HG03045 (cell line): ENCODE measurements at regions not wholly inside any gene's neighbourhood (a gene's known extent, or its start where the extent isn't known, plus 50 kb on each side); places are given as distances from the start of the nearest gene placed in this dataset.

Source experiments
- ATAC-seq: cut with Tn5 transposase; IDR thresholded peaks from one replicate; pipeline ENCODE4 v1.9.1; 2021; ENCODE audit warnings: mild to moderate bottlenecking, moderate library complexity; ENCODE audit not compliant: unreplicated experiment

DNA sequence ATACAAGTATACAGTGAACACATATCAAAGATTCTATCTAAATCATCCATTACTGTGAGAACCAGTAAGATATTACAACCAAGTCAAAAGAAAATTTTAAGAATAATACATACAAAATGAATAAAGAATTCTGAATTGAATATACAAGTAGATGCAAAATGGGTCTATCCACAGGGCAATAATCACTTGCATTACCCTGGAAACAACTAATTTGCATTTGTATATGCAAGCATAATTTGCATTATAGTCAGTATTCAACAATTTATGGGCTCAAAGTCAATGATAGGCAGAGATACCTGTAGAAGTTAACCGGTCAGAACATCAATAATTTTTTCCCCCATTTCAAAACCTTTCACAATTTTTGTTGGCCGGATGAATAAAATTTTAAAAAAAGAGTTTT, 512.2 kb upstream of the ALCAM start:
- ATAC-seq = no peak

DNA sequence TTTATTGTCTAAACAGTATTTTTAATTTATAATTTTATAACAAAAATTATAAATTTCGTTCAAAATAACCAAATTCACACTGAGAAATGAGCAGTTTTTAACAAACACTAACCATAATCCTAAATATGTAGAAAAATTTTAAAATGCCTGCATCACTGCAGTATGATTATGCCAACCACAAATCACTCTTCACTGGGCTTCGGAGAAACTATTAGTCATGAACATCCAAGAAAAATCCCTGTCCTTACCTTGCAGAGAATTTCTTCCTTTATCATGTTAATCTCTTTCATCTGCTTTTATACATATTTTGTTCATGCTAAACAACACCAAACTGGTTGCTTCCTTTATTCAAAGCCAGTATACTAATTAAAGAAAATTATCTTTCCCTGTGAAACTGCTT, 511.0 kb upstream of the ALCAM start:
- no peak for ATAC-seq

DNA sequence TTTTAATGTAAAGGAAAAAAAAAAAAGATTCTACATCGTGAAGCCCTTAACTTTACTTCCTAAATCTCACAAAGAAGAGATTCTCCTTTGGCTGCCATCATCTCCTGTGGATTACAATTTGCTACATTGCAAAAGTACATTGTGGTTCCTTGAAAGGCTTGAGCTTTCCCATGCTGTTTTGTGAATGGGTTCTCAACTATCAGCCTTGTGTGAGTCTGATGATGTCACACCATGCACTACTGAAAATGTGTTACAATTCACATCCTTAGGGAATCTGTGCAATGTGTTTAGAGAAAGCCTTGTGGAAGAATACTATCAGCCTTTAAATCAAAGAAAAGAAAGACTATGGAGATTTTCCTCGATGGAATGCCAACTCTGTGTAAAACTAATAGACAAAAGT, 510.0 kb upstream of the ALCAM start:
- ATAC-seq = no peak

- no peak for ATAC-seq
Measured at GRCh38 chr3:104868291-104868690, 498.4 kb upstream of the ALCAM start.

DNA sequence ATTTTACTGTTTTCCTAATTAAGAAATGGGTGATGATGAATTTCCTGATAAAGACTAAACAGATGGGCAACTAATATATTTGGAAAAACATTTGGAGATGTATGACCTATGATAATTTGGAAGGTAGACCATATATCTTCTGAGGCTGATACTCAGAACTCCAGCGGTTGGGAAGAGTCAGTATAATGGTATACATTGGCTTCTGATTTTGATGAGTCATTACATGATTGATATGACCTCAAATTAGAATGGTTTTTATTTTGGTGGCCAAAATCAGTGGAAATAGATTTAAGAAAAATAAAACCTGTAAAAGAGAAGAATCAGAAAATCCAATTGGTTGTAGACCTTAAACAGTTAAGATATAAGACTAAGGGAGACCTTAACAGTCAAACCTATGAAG, 496.4 kb upstream of the ALCAM start:
- no peak for ATAC-seq

DNA sequence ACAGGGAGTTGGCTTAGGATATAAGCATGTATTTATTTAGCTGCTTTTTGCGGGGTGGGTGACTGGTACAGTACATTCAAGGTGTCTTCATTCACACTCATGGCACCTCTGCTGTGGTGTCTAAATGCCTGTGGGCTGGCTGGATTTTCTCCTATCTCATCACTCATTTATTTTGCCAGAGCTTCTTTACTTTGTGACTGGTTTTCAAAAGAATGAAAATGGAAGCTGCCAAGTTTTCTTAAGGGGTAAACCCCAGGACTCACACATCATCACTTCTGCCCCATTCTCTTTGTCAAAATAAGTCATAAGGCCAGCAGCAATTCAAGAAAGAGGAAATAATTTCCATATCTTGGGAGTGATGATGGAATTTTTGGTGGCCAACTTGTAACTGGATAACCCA, 493.4 kb upstream of the ALCAM start:
- no peak for ATAC-seq

DNA sequence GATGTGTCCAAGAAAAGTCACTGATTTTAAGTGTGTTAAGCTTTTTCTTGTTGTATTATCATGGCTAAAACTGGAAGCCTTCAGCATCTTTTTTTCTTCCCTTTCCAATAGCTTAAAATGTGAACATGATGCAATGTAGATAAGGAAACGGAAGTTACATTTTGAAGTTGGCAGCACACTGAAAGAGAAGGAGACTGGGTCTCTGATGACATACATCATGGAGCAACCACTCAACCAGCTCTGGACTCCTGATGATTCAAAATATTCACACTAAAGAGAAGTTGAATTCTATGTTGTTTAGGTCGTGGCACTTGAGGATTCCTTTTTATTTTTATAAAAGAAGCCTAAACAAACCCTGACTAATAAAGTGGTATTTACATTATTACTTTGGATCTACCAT, 488.3 kb upstream of the ALCAM start:
- ATAC-seq = no peak

DNA sequence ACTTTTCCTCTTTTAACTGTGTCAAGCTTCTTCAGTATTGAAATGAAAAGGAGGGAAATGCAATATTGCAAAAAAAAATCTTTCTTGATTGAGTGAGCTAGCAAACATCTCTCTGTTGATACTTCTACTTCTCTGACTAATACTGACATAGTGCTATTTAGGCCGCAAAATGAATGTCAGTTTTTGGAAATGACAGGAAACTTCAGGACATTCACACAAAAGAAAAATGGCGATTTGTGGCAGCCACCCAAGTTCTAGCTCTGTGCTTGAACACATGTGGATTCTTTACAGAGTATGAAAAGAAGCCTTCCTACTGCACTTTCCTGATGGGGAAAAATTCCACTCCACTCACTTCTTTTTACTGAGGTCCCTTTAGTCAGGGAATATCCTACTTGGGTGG, 486.8 kb upstream of the ALCAM start:
- no peak for ATAC-seq

- no peak for ATAC-seq
Measured at GRCh38 chr3:104885214-104885814, 481.4 kb upstream of the ALCAM start.

DNA sequence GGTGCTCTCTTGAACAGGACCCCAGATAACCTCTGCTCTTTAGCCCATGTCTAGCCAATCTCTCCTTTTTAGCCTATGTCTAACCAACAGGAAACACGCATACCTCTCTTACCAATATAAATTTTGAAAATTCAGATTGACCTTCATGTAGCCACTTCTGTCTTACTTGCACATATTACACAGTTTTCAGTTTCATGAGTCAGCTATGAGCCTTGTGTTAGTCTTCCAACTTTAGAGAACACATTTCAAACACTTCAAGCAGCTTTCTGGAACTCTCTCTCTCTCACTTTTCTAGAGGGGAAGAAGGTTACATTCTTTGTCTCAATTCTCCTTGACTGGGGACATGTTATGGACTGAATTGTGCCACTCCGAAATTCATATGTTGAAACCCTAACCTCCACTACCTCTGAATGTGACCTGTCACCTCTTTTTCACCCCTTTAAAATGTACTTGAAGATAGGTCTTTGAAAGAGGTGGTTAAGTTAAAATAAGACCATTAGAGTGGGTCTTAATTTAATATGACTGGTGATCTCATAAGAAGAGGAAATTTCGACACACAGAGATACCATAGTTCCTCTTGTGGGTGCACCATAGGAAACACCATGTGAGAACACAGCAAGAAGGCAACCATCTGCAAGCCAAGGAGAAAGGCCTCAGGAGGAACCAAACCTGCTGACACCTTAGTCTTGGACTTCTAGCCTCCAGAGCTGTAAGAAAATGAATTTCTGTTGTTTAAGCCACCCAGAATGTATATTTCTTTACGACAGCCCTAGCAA, 480.3 kb upstream of the ALCAM start:
- ATAC-seq = no peak

GRCh38 chr3:104887069-104887468, 479.6 kb upstream of the ALCAM start:
- ATAC-seq = no peak

GRCh38 chr3:104887619-104888018, 479.1 kb upstream of the ALCAM start:
- ATAC-seq = no peak

DNA sequence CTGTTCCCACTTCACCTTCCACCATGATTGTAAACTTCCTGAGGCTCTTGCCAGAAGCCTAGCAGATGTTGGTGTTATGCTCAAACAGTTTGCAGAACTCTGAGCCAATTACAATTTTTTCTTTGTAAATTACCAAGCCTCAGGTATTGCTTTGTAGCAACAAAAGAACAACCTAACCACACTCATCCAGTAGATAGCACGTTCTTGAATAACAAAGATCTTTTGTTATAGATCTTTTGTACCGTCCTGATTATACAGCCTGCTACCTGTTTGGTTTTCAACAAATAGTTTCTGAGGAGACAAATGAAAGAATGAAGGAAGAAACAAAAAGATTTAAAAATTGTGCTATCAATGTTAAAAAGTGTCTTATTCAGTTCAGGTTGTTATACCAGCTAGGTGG, 474.7 kb upstream of the ALCAM start:
- no peak for ATAC-seq

DNA sequence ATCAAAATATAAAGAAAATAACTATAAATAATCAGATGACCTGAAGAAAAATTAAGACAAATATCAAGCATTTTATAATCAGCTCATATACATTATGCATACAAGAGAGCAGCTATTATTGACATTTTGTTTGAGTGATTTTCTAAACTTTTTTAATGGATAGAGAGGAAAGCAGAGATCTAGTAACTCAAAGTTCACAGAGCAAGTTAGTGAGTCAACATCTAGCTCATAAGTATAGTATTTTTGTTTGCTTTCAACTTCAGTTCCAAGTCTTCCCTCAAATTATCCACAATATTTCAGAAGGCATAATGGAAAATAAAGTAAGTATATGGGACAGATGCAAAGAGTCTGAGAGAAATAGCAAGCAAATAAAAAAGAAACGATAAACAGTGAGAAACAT, 470.1 kb upstream of the ALCAM start:
- ATAC-seq = no peak

- no peak for ATAC-seq
Measured at GRCh38 chr3:104901396-104901795, 465.3 kb upstream of the ALCAM start.

- ATAC-seq = no peak
Measured at GRCh38 chr3:104903064-104903463, 463.6 kb upstream of the ALCAM start.

DNA sequence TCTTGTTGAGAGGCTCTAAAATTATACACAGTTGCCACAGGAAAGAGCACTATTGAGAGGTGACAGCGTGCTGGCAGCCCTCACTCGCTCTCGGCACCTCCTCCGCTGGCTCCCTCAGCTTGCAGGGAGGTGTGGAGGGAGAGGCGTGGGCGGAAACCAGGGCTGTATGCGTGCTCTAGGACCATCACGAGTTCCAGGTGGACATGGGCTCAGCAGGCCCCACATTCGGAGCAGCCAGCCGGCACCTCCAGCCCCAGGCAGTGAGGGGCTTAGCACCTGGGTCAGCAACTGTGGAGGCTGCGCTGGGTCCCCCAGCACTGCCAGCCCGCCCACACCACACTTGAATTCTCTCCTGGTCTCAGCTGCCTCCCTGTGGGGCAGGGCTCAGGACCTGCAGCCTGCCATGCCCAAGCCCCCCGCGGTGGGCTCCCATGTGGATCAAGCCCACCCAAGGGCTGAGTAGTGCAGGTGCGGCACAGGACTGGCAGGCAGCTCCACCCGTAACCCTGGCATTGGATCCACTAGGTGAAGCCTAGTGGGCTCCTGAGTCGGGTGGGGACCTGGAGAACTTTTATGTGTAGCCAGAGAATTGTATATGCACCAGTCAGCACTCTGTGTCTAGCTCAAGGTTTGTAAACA, 460.6 kb upstream of the ALCAM start:
- ATAC-seq = no peak

DNA sequence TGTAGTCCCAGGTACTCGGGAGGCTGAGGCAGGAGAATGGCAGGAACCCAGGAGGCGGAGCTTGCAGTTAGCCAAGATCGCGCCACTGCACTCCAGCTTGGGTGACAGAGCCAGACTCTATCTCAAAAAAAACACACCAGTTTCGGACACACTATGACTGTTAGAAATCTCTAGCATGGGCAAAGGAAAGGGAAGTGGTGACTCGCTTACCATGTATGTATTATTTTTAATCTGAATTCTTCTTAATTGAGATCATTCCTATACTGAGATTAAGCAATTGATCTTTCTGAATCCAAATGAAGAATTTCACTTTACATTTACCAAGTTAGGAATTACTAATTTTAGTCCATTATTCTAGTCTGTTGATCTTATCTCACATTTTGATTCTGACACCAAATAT, 459.2 kb upstream of the ALCAM start:
- no peak for ATAC-seq

- no peak for ATAC-seq
Measured at GRCh38 chr3:104908761-104909160, 457.9 kb upstream of the ALCAM start.

DNA sequence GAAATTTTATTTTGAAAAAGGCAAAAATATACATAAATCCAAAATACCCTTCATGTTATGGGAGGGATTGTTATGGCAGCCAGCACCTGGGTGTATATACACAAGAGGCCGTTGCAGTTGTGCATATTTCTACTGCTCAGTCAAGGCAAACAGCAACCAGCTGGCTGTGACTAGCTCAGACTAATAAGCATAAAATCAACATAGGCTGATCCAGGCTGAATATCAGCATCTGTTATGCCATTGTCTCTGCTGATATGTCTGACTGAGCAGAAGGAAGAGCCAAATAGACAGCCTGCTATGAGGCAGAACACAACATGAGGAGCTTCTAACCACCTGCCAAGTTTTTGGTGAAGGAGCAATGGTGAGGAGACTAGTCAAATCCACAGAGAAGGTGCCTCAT, 457.5 kb upstream of the ALCAM start:
- ATAC-seq = no peak

DNA sequence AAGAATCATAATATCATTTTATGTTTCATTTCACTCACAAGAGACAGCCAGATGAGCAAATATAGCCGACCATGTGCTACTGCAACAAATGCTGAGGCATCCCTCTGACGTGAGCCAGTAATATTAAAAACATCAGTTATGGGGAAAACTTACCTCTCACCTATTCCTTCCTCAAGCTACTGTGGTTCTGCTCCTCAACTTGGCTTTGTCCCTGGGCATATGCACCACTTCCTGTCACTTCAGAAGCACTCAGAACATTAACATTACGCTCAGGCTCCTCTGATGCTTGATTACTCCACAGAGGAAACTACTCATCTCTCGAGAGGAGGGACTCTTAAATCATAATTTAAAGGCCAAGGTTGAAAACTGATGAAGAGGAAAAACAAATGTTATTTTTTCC, 457.0 kb upstream of the ALCAM start:
- no peak for ATAC-seq

- no peak for ATAC-seq
Measured at GRCh38 chr3:104911376-104911775, 455.3 kb upstream of the ALCAM start.
